HL-60/S4 treated with phorbol 12-myristate 13-acetate at 8.2 ng/mL for 4 days and 3 days (cell line): ENCODE measurements at regions not wholly inside any gene's neighbourhood (a gene's known extent, or its start where the extent isn't known, plus 50 kb on each side); places are given as distances from the start of the nearest gene placed in this dataset.
"Not testable (repeated sequence)": the region's sequence is repeated elsewhere in the genome, so short reads cannot be mapped to it uniquely, and the experiment has no call there.

ENCODE experiments used
- in situ Hi-C: fragments of 300-500 bp; cut with MboI; formaldehyde crosslinking; loops from 2 replicates; pipeline ENCODE4 v1.15.0; 2022; ENCODE audit warnings: low sequenced_read_pairs

DNA sequence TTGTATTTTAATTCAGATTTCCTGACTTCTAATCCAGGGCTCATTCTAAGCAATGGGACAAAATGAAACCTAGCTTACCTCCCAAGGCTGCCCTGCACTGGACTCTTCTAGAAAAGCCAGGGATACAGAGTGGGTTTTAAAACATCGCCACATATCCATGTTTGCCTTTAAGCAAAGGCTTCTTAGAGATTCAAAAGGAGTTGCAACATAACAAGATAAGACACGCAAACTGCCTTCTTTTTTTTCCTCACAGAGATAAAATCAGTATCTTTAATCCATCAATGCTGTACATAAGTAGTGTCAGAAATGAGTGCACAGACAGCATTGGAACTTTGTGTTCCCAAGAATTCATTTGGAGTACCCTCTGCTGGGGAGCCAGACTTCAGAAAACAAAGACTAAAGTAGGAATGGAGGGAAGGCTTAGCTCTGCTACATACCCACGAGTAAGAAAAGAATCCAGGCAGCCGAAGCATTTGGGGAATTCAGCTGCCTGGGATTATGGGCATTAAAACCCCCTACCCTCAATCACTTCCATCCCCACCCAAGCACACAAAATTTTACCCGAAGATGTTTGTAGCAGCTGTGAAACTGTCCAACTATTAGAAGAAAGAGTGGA lies 427.8 kb downstream of the ARL4A start:
- in situ Hi-C loops, result no loop called here

DNA sequence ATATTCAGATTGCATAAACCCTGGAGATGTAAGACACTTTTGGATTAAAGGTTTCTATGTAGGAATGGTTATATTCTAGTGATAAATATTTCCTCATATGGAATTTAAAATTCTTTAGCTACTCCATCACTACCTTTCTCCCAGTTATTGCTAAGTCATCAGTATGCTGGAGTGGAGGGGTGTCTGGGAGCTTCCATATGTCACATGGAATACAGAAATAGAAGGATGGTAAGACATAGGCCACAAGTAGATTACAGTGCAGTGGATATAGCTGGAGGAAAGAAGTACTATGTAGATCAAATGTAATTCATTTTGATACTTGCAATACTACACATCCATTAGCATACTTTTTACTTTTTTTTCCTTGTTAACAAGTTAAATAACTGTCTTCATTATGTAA lies 428.4 kb downstream of the ARL4A start:
- in situ Hi-C loops, result no loop called here

DNA sequence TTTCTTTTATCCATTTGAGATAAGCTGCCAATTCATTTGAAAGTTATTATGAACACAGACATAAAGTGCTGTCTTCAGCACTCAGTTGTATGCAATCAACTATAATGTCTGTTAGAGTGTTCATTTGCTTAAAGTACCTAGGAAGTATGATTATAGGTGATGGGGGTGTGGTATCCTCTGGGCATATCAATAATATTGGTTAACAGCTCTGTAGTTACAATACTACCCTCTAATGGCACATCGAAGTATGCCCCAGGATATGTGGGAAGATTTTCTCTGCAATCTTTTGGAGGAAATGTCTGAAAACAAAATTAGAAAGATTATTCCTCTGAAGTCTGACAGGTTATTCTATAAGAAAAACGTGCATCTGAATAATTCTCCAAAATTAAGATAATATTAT lies 429.7 kb downstream of the ARL4A start:
- in situ Hi-C loops, result no loop called here

DNA sequence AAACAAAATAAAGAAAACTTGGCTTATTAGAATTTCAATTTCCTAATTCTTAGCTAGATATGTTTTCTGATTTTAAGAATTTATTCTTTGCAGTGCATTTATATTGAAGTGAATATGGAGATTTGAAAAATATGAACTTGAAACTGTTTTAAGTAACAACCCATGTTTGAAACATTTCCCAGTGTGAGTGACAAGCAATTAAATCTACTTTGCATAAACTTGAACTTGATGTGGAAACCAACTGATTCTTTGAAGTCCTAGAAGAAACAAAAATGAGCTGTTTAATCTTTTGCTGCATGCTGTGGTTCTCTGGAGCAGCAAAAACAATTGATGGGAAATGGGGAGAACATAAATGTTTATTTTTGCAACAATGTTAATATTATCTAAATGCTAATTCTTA lies 430.2 kb downstream of the ARL4A start:
- in situ Hi-C loops, result no loop called here

DNA sequence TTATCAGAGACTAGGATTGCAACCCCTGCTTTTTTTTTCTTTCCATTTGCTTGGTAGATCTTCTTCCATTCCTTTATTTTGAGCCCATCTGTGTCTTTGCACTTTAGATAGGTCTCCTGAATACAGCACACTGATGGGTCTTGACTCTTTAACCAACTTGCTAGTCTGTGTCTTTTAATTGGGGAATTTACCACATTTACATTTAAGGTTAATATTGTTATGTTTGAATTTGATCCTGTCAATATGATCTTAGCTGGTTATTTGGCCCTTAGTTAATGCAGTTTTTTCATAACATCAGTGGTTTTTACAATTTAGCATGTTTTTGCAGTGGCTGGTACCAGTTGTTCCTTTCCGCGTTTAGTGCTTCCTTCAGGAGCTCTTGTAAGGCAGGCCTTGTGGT lies 437.2 kb downstream of the ARL4A start:
- in situ Hi-C loops, result not testable (repeated sequence)

DNA sequence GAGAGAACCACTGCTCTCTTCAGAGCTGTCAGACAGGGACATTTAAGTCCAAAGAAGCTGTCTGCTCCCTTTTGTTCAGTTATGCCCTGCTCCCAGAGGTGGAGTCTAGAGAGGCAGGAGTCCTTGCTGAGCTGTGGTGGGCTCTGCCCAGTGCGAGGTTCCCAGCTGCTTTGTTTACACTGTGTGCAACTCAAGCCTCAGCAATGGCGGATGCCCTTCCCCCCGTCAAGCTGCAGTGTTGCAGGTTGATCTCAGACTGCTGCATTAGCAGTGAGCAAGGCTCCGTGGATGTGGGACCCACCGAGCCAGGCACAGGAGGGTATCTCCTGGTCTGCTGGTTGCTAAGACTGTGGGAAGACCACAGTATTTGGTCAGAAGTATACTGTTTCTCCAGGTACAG lies 438.9 kb downstream of the ARL4A start:
- in situ Hi-C loops, result no loop called here

DNA sequence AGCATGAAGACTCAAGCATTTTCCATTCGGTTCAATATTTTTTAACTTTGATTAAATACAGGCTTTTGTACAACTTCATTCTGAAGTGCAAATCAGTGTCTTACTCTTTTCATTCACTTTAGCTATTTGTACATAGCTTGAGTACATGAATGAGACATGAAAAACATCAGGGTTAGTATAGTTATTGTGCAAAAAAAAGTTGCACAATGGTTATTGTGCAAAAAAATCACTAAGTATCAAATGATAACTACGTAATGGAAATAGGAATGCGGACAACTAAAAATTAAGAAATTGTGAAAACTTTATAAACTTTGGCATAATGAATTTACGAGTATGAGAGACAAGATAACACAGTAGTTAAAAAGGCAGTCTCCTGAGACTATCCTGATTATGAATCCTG lies 442.9 kb downstream of the ARL4A start:
- in situ Hi-C loops, result no loop called here

DNA sequence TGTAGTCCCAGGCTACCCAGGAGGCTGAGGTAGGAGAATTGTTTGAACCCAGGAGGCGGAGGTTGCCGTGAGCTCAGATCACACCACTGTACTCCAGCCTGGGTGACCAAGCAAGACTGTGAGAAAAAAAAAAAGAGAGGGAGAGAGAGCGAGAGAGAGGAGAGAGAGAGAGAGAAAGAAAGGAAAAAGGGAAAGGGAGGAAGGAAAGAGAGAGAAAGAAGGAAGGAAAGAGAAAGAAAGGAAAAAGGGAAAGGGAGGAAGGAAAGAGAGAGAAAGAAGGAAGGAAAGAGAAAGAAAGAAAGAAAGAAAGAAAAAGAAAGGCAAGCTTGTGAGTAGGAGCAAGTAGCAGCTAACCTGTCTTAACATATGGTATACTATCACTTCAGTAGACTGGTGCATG lies 443.5 kb downstream of the ARL4A start:
- in situ Hi-C loops, result not testable (repeated sequence)

DNA sequence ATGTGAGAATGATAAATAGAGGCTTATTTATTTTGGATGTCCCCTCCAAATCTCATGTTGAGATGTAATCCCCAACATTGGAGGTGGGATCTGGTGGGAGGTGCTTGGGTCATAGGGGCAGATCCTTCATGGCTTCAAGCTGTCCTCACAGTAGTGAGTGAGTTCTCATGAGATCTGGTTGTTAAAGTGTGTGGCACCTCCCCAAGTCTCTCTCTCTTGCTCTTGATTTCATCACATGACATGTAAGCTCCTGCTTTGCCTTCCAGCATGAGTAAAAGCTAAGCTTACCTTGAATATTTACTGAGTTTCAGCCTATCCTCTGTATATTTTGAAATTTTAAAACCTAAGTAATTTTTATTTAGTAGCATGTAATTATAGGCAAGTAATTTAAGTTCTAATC lies 444.9 kb downstream of the ARL4A start:
- in situ Hi-C loops, result no loop called here

DNA sequence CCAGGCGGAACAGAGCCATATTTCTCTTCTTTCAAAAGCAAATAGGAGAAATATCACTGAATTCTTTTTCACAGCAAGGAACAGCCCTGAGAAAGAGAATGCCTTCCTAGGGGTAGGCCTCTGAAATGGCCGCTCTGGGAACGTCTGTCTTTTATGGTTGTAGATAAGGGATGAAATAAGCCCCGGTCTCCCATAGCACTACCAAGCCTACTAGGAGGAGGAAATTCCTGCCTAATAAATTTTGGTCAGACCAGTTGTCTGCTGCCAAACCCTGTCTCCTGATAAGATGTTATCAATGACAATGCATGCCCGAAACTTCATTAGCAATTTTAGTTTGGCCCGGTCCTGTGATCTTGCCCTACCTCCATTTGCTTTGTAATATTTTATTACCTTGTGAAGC lies 448.9 kb downstream of the ARL4A start:
- in situ Hi-C loops, result not testable (repeated sequence)

DNA sequence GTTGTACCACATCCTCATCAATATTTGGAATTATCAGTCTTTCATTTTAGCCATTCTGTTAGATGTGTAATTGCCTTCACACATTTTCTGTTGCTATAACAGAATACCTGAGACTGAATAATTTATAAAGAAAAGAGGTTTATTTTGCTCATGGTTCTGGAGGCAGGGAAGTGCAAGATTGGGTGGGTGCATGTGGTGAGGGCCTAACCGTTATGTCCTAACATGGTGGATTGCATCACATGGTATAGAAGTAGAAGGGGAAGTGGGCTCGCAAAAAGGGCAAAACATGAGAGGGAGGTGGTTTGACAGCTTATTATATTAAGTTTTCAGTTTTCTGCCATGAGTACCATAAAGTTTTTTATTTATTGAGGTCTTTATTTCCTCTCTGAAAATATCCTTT lies 452.0 kb downstream of the ARL4A start:
- in situ Hi-C loops, result no loop called here

DNA sequence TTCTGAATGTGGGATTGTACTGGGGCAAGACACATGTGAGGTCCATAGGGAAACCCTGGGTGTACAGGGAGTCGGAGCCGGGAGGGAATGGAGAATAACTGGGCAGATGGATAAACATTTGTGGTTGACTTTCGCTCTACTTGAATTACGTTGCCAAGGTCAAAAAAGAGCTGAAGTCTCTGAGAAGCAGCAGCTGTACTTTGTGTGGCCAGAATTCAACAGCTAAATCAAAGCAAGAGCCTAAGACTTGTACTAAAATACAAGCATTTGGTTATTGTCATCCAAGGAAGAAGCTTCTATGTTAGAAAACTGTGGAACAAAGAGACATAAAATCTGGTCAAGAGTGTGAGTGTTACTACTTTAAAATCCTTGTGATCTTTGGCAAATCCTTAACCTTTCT lies 457.2 kb downstream of the ARL4A start:
- in situ Hi-C loops, result no loop called here

DNA sequence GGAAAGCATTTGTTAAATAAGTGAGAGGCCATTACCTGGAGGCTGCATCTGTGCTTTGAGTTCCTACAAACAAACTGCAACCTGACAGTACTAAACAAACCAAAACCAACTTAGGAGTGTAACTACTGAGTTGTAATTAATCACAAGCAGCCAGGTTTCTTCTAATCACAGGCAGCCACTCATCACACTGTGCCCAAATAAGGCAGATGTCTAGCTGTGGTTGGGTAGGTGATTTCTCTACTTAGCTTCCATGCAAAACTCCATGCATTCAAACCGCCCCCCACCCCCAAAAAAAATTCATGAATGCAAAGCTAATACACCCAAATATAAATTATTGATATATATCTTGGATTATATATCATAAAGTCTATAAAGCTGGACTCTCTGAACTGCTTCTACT lies 461.1 kb downstream of the ARL4A start:
- in situ Hi-C loops, result no loop called here

DNA sequence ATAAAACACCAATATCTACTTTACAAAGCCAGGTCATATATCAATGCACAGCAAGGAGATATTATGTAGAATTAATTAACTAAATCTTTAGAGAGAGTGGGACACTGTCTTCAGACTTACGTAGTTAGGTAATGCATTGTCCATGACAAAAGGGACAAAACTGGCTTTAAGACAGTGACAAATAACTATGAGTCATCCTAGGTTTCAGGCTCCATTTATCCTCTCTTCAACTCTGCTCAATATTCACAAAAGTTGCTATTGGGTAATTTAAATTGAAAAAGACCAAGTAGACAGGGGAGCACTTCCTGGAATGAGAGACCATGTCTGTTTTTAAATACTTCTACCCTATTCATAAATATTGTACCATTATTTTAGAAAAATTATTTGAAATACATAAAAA lies 464.5 kb downstream of the ARL4A start:
- in situ Hi-C loops, result no loop called here

DNA sequence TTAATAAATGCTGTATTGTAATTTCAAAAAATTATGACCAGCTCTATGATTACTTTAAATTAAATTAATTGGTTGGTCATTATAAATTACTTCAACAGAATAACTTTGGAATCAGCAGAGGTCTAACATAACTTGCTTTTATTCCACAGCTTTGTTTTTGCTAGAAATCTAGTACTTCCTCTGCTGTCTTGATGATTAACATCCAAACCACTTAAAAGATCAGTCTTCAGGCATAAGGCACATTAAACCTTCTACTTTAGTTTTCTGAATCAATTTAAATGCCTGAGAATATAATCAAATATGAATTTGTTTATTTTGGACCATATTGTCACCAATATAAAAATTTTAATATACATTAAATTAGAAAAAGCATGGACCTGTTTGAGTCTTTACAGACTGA lies 465.3 kb downstream of the ARL4A start:
- in situ Hi-C loops, result no loop called here

DNA sequence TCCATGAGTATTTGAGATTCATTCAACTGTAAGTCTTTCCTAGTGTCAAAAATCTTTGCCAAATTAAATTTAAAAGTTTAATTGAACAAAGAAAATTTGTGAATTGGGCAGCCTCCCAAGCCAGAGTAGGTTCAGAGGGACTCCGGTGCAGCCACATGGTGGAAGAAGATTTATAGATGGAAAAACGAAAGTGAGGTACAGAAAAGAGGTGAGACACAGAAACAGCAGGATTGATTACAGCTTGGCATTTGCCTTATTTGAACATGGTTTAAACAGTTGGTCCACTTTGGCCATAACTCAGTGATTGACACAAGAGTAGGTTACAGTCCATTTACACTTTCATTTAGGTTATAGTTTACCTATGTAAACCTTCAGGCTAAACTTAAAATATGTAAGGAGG lies 465.8 kb downstream of the ARL4A start:
- in situ Hi-C loops, result no loop called here

DNA sequence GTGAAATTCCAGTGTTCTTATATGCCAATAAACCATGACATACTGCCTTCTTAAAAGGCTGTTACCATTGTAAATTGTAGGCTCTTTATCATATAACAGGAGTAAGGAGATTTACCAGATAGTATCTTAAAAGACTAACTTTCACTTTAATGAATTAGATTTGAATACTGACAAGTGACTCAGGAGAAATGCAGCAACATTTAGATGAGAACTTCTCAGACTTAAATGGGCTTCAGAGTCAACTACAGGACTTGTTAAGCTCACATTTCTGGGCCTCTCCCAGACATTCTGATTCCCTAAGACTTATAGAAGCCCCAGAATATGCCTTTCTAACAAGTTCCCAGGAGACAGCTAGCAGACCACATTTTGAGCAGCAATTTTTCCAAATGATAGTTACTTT lies 466.3 kb downstream of the ARL4A start:
- in situ Hi-C loops, result no loop called here

DNA sequence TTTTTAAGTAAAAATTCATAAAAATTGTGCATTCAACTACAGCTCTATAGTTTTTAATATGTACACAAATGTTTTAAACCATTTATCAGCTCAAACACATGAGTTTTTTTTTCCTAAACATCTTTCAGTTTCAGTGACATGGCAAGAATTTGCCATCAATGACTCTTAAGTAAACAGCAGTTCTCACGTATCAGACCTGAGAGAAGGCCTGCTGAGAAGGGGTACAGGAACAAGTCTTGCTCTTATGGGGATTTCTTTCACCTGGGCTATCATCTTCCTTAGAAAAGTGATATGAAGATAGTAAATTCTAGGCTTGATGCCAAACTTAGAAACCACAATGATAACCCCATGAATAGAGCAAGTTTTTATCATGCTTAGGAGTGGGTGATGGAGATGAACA lies 467.8 kb downstream of the ARL4A start:
- in situ Hi-C loops, result no loop called here

DNA sequence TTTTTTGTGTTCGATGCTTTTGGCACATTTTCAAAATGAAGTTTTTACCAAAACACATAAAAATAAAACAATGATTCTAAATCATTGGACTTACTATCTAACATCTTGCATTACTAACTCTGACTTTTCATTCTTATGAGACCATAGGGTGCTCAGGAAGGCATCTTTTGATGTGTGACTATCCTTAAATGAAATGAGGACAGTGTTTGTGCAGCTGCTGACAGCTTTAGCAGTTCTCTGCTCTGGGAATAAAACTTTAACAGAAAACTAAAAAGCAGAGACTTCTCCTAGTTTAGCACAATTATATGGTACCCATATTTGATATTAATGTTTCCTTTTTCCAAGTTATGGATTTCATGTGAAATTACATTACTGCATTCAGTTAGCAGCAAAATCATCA lies 471.6 kb downstream of the ARL4A start:
- in situ Hi-C loops, result no loop called here

DNA sequence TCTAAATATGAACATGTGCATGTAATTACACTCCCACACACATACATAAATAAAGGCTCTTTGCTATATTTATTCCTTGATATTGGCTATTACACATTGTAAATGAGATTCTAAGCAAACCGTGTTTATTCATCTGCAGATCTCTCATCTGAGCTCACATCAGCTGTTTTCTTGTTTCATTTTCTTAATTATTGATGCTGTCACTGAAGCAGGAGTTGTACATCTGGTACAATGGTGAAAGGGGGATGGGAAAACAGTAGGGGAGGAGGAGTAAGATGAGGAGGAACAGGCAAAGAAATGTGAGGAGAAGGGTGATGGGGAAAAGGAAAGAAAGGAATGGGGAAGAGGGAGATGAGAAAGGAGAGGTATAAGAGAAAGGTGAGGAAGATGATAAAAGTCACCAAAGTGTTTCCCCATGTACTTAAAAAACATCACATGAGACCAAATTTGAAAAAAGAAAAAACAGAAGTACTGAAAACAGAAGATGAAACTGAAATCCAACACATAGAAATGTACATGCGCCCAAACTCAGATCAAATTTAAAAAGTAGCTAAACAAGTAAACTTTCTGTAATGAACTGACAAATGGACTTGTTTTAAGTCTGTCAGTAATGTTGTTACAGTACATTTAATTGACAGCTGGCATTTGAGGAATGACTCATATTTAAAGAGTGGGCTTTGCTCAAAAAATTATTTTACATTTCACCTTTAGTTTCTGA lies 472.2 kb downstream of the ARL4A start:
- in situ Hi-C loops, result no loop called here

DNA sequence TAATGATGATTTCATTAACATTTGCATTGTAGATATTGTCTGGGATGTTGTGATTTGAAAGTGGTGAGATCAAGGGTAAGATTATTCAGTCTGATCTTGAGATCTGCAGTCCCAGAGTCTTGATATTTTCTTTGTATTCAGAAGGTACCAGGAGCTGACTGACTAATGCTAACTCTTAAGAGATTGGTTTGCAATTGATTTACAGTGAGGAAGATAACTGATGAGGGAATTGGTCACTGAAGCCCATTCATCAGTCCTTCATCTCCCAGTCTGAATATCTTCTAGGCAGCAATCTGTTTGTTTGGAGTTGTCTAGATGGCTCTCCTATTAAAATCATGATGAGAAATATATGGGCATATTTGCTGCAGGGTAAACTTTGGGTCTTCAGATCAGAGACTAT lies 473.7 kb downstream of the ARL4A start:
- in situ Hi-C loops, result no loop called here

DNA sequence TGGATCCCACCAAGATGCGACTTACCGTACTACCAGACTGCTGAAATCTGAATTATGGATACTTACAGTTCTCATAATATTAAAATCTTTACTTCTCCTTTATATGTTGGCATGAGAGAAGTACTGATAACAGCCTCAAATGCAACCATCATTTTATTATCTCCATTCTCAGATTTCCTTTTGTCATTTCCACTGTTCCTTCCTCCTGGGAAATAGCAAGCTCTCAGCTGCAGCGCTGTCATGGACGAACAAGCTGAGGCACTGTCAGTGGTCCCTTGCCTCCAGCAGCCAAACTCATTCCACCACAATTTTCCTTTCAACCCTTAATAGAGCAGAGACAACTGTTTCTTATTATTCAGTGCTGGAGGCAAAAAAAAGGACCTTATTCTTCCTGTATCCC lies 478.4 kb downstream of the ARL4A start:
- in situ Hi-C loops, result no loop called here

DNA sequence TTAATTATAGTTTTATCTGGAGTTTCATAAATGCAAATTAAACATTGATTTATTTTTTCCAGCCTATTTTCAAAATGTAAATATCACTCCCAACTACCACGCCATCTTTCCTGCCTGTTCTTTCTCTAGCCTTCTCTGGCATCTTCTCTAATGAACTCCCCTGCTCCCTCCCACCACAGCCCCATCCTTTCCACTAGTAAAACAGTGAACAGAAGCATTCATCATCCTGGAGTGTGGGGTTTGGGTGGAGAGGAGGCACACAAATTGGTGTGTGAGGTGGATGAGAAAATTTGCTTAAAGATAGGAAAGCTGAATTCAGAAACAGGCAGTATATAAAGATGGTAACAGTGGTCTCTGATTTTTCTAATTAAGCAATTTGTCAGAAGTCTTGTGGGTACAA lies 479.4 kb downstream of the ARL4A start:
- in situ Hi-C loops, result no loop called here
